LNCAP (cell line): ENCODE measurements at regions not wholly inside any gene's neighbourhood (a gene's known extent, or its start where the extent isn't known, plus 50 kb on each side); places are given as distances from the start of the nearest gene placed in this dataset.

Experiments
- CTCF ChIP-seq: fragments of 450-650 bp; IDR thresholded peaks from 2 replicates; pipeline ENCODE4 v1.5.1; 2017; ENCODE audit warnings: mild to moderate bottlenecking

DNA sequence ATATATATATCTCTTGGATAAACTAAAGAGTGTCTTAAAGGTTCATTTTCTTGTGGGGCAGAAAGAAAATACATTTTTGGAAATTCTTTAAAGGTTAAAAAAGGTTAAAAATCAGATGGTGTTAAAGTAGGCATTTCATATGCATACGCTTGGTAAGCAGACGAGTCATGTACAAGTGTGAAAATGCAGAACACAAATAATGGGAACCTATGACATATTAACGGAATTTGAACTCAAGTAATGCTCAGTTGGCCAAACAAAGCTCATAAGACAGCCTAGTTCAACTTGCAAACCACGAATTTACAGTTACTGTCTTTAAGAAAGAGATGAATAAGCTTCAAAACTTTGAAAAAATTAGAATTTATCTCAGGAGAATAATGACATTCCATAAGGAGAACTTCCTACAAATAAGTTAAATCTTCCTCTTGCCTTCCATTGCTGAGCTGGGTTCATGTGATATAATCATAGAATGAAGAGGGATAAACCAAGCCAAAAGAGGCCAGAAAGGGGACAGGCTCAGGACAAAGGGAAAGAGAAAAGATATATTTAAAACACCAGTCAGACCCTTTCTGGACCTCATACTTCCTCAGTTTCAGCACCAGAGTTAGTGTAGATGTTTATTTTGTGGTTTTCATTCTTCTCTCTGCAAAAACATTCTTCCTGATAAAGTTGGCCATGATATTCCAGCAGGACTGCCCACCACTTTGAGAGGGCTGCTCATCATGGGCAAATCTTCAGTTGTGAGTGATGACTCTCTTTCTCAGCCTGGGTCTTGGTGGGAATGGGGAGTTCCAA, 256.7 kb upstream of the CD180 start:
- TF ChIP-seq CTCF = no peak

GRCh38 chr5:67451640-67452279, 255.2 kb upstream of the CD180 start:
- no peak for TF ChIP-seq CTCF

GRCh38 chr5:67447732-67448131, 251.1 kb upstream of the CD180 start:
- no peak for TF ChIP-seq CTCF

DNA sequence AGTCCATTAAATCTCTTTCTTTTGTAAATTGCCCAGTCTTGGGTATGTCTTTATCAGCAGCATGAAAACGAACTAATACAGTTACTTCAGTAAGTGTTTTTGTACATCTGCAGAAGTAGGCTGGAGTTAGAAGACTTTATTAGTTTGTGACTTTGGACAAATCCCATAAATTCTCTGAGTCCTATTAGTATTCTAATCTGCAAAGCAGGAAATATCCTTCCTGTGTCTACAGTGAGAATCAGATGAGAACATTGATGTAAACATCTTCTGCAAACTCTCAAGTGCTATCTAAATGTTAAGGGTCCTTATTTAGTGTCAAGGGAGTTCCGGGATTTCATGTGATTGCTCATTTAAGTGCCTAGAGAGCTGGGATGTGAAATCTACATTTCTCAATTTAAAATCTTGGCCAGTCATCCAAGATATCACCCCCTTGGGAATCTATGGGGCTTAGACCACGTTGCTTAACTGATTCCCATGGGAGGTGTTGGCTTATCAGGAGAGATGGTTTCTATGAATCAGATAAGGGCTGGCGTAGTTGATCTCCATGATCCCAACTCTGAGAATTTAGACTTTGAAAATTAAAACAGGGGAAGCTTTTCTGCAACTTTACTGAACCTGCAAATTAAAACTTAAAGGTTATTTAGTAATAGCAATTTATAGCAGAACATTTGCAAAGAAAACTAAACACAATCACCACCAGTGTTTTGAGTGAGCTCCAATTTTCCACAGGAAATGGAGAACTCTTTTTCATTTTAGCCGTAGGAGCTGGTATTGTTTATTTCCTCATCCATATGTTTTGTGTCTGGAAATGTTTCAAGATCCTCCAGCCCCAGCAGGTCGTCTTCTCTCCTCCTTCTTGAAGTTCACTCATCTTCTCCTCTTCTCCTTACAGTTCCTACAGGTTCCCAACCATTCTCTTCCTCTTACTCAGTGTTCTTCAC, 241.6 kb upstream of the CD180 start:
- TF ChIP-seq CTCF = no peak

DNA sequence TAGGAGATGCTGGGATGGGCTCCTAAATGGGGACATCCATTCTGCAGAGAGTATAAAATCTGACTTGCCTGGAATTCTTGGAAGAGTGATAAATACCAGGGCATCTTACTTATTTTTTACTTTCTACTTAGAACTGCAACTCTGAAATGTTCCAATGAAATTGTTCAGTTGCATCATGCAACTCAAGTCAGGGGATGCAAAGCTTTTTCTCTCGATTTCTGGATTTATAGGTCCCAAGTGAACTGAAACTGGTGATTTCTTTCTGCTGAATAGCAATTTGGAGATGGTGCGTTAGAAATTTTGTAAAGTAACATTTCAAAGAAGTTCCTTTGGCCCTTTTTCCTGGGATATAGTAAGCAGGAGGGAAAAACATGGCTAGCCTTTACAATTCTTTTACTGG, 238.4 kb upstream of the CD180 start:
- no peak for TF ChIP-seq CTCF

DNA sequence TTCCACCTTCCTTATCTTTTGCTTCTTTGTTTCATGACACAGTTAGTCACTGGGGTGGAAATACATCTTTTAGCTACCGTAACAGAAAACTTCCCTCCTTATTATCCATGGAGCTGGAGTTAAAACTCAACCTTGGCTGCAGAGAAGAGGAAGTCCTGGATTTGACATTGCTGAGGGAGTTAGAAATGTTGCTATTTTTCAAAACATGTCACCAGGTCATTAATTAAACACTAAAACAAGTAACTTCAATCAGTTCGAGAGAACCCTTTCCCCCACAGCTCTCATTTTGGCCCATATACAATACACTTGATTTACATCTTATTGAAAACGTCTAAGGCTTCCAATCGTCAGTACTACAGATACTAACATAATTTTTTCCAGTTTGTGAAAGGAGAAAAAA, 237.9 kb upstream of the CD180 start:
- no peak for TF ChIP-seq CTCF

DNA sequence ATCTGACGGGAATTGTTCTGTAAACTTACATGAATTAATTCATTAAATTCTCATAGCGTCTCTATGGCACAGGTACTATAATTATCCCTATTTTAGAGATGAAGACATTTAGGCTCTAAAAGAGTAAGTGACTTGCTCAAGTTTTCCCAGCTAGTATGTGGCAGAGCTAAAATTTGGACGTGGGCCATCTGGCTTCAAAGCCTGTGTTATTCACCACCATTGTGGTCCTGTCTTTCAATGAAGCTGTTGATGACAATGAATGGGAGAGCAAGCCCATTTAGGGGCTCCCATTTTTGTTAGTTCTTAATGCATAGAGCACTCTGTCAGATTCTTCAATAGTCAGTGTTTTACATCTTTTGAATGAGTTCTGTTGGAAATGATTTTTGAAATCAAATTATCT, 236.0 kb upstream of the CD180 start:
- TF ChIP-seq CTCF = no peak
